ENCODE measurements at regions not wholly inside any gene's neighbourhood (a gene's known extent, or its start where the extent isn't known, plus 50 kb on each side); places are given as distances from the start of the nearest gene placed in this dataset.
"Not testable (repeated sequence)": the region's sequence is repeated elsewhere in the genome, so short reads cannot be mapped to it uniquely, and the experiment has no call there.

- no peak for DNase-seq
Measured at GRCh38 chr10:120115959-120116358, 223.4 kb downstream of the SEC23IP start.

DNA sequence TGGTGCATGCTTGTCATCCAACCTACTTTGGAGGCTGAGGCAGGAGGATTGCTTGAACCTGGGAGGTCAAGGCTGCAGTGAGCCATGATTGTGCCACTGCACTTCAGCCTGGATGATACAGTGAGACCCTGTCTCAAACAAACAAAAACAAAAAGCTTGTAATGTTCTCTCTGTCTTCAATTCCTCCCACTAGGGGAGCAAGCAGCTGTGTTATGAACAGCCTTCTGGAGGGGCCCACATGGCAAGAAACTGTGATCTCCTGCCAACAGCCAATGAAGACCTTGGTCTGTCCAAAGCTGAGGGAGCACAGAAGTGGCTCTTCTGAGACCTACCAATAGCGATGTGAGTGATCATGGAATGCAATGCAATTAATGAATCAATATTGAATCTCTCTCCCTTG, 229.2 kb downstream of the SEC23IP start:
- DNase-seq = no peak

DNA sequence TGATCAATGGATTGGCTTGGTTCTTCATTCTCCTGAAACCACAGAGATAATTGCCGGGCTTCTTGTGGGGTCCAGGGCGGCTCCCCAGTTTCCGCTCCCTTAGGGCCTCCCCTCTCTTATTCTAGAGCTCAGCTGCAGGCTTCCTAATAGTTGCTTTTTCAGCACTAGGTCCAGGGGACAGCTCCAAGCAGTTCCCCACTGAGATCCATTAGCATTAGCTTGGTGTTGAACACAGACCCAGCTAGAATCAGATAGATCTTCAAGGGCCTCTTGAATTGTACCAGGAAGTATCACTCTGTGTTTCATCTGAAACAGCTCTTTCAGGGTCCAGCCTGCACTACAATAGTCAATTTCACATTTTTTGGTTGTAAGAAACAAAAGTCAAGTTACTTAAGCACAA, 238.7 kb downstream of the SEC23IP start:
- DNase-seq = no peak

- DNase-seq = no peak
Measured at GRCh38 chr10:120132811-120133210, 240.3 kb downstream of the SEC23IP start.

GRCh38 chr10:120138689-120139088, 246.2 kb downstream of the SEC23IP start:
- no peak for DNase-seq

- DNase-seq = no peak
Measured at GRCh38 chr10:120145107-120145506, 252.6 kb downstream of the SEC23IP start.

DNA sequence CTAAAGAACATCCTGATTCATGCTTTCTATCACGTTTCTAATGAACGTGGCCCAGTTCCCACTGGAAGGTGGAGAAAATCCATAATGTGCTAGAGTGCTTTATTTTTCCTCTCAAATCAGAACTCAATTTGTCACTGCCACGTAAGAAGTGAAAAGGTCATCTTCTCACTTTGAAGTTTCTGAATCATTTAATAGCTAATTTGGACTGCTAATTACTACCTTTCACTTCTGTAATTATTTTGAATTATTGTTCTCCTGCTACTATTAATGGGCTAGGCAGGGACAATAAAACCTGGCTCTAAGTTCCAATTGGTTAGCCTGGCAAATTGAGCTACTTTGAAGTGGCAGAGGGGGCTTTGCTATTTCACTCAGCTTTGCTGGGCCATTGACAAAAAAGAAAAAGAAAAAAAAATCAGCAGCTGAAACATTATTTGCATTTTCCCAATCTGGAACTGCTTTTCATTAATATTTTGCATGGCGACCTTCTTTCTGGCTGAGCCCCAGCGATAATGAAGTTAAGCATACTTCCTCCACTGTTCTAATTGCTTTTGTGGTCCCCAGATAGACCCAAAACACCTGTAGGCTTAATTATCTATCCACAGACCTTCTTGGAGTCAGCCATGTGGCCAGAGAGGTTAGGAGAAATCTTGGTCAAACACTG, 264.2 kb downstream of the SEC23IP start:
- no peak for DNase-seq

GRCh38 chr10:120161111-120161510, 268.6 kb downstream of the SEC23IP start:
- DNase-seq = no peak

GRCh38 chr10:120162471-120162870, 269.9 kb downstream of the SEC23IP start:
- no peak for DNase-seq

GRCh38 chr10:120172356-120172755, 279.8 kb downstream of the SEC23IP start:
- no peak for DNase-seq

DNA sequence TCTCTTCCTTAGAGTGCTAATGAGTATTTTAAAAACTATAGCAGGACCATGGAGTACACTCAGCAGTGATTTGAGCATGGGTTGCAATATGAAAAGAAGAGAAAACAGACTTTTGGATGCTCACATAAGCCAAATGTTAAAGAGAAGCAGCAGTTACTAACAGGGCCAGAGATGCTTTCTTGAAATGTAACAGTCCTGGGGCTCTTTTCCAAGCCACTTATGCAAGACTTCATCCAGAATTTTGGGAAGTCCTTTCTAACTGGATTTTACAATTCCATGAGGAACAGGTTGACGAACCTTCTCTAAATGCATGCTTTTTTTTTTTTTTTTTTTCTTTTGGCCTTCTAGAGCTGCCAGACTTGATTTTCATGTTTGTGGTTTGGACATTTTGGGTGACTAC, 282.0 kb downstream of the SEC23IP start:
- DNase-seq = no peak

DNA sequence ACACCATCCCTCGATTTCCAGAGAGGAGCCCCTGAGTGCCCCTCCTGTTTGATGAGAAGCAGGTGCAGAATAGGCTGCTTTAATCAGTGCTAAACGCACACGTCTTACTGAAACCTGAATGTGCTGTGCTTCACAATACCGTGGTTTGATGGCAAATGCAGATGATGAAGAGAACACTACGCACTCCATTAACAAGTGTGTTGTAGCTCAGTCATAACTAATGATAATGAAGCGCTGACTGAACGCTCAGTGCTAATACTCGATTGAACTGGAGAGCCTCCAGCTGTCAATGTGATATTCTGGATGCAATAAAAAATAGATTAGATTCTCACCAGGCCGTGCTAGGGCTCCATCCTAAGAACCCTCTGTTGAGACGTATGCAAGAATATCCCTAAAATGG, 279.7 kb upstream of the PLPP4 start:
- DNase-seq = no peak

- DNase-seq = no peak
Measured at GRCh38 chr10:120180160-120180559, 276.9 kb upstream of the PLPP4 start.

- DNase-seq = no peak
Measured at GRCh38 chr10:120181154-120181553, 275.9 kb upstream of the PLPP4 start.

DNA sequence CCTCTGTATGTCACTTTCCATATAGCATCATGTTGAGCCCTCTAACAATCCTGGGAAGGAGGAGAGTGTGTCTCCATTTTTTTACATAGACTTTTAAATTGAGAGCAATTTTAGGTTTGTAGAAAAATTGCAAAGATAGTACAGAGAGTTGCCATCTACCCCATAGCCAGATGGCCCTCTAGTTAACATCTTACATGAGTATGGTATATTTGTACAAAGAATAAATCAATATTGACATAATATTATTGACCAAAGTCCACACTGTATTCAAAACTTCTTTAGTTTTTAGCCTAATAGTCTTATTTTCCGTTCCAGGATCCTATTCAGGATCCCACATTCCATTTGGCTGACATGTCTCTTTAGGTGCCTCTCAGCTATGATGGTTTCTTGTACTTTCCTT, 274.6 kb upstream of the PLPP4 start:
- DNase-seq = no peak

DNA sequence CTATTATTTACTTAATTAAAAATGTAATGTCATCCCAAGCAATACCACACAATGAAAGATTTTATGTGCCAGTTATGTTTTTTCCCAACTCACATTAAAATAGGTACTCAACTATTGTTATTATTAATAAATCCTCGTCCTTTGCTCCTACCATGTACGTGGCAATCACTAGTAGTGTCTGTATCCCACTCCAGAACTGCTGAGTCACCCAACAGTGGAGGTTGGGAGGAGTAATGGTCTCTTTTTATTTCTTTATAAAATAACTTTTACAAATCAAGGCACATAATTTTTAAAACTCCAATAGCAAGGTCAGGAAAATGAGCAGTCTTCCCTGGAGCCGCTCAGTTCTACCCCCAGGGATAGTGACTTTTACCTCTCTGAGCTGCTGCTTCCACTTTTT, 273.5 kb upstream of the PLPP4 start:
- no peak for DNase-seq

GRCh38 chr10:120184547-120185337, 272.3 kb upstream of the PLPP4 start:
- DNase-seq = no peak

- no peak for DNase-seq
Measured at GRCh38 chr10:120186506-120186905, 270.5 kb upstream of the PLPP4 start.

- not testable (repeated sequence) for DNase-seq
Measured at GRCh38 chr10:120187168-120187567, 269.9 kb upstream of the PLPP4 start.

DNA sequence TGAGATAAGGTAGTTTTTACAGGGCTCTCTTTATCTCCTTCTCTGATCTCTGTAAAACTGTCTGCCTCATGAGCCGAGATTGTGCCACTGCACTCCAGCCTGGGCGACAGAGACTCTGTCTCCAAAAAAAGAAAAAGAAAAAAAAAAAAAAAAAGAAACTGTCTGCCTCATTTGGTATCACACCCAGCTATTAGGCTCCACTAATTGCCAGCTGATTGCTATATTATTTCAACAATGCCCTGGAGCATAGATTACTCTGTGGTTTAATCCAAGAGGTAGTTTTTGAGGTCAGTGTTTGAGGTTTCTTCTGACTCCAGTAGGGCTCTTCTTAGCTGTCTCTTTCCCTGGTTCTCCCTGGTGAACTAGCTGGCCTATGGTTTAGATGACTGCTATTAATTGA, 268.1 kb upstream of the PLPP4 start:
- DNase-seq = no peak

DNA sequence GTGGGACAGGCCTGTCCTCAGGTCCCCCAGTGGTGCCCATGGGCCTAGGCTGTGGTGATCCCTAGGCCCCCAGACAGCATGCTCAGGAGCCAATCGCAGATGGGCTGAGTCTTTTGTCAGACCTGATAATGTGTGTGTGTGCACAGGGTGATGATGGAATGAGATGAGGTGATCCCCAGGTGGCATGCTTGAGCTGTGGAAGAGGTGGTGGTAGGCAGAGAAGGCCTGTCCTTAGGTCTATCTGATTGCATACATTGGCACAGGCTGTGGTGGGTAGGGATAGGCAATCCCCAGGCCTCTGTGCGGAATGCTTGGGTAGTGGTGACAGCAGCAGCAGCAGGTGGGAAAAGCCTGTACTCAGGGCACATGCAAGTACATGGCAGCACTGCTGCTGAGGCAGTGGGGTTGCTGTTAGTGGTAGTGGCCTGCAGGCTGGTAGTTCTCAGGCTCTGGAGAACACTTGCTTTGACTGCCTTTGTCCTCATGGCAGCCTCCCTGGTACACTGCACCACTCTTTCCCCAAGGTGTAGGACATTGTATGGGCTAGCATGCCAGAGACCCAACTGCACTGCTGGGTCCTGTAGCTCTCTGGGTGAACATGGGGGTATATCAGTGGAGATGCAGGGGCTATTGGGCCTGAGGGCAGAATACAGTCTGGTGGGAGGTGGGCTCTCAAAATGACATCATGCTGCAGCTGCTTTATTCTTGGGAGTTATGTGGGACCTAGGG, 260.9 kb upstream of the PLPP4 start:
- no peak for DNase-seq

DNA sequence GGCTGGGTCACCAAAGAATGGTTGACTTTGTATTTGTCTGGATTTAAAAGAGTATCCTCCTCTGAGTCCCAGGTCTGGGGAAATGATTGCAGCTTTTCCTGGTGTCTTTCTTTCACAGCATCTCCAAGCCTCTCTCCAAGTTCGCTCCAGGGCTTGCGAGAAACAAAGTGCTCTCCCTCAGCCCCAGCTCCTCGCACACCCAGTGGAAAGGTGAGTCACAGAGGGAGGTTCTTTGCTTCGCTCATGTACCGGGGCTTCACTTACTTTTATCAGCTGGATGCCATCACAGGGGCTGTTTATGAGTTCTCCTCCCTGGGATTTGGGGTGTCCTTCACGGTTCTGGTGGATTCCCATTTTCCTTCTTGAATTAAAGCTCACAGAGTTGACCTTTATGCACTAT, 252.2 kb upstream of the PLPP4 start:
- no peak for DNase-seq

DNA sequence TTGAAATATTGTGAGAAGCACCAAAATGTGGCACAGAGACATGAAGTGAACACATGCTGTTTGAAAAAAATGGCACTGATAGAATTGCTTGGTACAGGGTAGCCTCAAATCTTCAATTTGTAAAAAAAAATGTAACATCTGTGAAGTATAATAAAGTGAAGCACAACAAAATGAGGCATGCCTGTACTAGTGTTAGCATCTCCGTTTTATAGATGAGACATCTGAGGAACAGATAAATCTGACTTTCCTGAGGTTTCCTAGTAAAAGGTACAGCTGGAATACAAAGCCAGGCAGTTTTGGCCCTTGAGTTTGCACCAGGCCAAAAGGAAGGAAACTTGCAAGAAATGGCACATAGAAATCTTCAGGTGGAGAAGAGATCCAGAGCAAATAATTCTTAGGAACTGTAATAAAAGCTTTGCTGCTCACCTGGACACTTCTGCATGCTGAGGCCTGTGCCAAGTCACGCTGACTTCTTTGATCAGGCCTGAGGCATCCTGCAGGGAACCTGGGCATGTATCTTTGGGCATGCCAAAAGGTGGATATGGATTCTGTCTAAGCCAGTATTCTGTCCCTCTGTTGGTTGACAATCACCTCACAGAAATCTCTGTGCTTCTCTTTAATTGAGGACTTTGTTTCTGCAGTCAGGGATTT, 251.5 kb upstream of the PLPP4 start:
- DNase-seq = no peak

All from activated CD4-positive, alpha-beta T cell treated with anti-CD3 and anti-CD28 coated beads, Interleukin-2, amount 50 U/mL, for 48 hours (primary cell).